ENCODE measurements at regions not wholly inside any gene's neighbourhood (a gene's known extent, or its start where the extent isn't known, plus 50 kb on each side); places are given as distances from the start of the nearest gene placed in this dataset.
"Not testable (repeated sequence)": the region's sequence is repeated elsewhere in the genome, so short reads cannot be mapped to it uniquely, and the experiment has no call there.

- H3K27me3 ChIP-seq (ENCODE audit: control insufficient read depth in 3 of 3, insufficient read depth in 3 of 3, low read length in 3 of 3), result no peaks in the 10 kb centered on the region
- no peaks in the 10 kb centered on the region for H3K36me3 ChIP-seq (ENCODE audit: control insufficient read depth in 3 of 3, insufficient read depth in 3 of 3, low read length in 3 of 3)
- H3K9ac ChIP-seq (ENCODE audit: low read depth in 1 of 3, low read length in 3 of 3), result no peak overlapping the region
- H3K4me3 ChIP-seq (ENCODE audit: low read length in 3 of 3), result no peak overlapping the region
- H3K4me1 ChIP-seq (ENCODE audit: control insufficient read depth in 3 of 3, insufficient read depth in 3 of 3, low read length in 3 of 3), result no peaks in the 10 kb centered on the region
- H3K27ac ChIP-seq (ENCODE audit: low read depth, low read length), result no peak overlapping the region
- peaks cover 0 to 2% (median 0%) of the 10 kb centered on the region in 3 donors for H3K9me3 ChIP-seq (ENCODE audit: control insufficient read depth in 3 of 3, low read length in 3 of 3)
Observed at GRCh38 chr3:103510760-103511159, 1075.9 kb downstream of the ZPLD1 start.

GRCh38 chr3:103511891-103512290 is 1077.1 kb downstream of the ZPLD1 start:
- Histone ChIP-seq H3K27me3 (ENCODE audit: control insufficient read depth in 3 of 3, insufficient read depth in 3 of 3, low read length in 3 of 3) (no peaks in the 10 kb centered on the region), H3K4me3 (ENCODE audit: low read length in 3 of 3) (no peak overlapping the region), H3K36me3 (ENCODE audit: control insufficient read depth in 3 of 3, insufficient read depth in 3 of 3, low read length in 3 of 3) (no peaks in the 10 kb centered on the region), H3K4me1 (ENCODE audit: control insufficient read depth in 3 of 3, insufficient read depth in 3 of 3, low read length in 3 of 3) (no peaks in the 10 kb centered on the region), H3K27ac (ENCODE audit: low read depth, low read length) (no peak overlapping the region), H3K9me3 (ENCODE audit: control insufficient read depth in 3 of 3, low read length in 3 of 3) (peaks cover 0 to 2% (median 0%) of the 10 kb centered on the region in 3 donors), H3K9ac (ENCODE audit: low read depth in 1 of 3, low read length in 3 of 3) (no peak overlapping the region)

GRCh38 chr3:103512595-103512994 is 1077.8 kb downstream of the ZPLD1 start:
- Histone ChIP-seq H3K27me3 (ENCODE audit: control insufficient read depth in 3 of 3, insufficient read depth in 3 of 3, low read length in 3 of 3) (no peaks in the 10 kb centered on the region), H3K4me3 (ENCODE audit: low read length in 3 of 3) (no peak overlapping the region), H3K27ac (ENCODE audit: low read depth, low read length) (no peak overlapping the region), H3K9ac (ENCODE audit: low read depth in 1 of 3, low read length in 3 of 3) (no peak overlapping the region), H3K9me3 (ENCODE audit: control insufficient read depth in 3 of 3, low read length in 3 of 3) (peaks cover 0 to 2% (median 0%) of the 10 kb centered on the region in 3 donors), H3K4me1 (ENCODE audit: control insufficient read depth in 3 of 3, insufficient read depth in 3 of 3, low read length in 3 of 3) (no peaks in the 10 kb centered on the region), H3K36me3 (ENCODE audit: control insufficient read depth in 3 of 3, insufficient read depth in 3 of 3, low read length in 3 of 3) (no peaks in the 10 kb centered on the region)

GRCh38 chr3:103513003-103513402 is 1078.2 kb downstream of the ZPLD1 start:
- H3K27me3 ChIP-seq (ENCODE audit: control insufficient read depth in 3 of 3, insufficient read depth in 3 of 3, low read length in 3 of 3), result no peaks in the 10 kb centered on the region
- H3K9ac ChIP-seq (ENCODE audit: low read depth in 1 of 3, low read length in 3 of 3), result no peak overlapping the region
- no peaks in the 10 kb centered on the region for H3K36me3 ChIP-seq (ENCODE audit: control insufficient read depth in 3 of 3, insufficient read depth in 3 of 3, low read length in 3 of 3)
- H3K9me3 ChIP-seq (ENCODE audit: control insufficient read depth in 3 of 3, low read length in 3 of 3), result peaks cover 0 to 2% (median 0%) of the 10 kb centered on the region in 3 donors
- H3K4me3 ChIP-seq (ENCODE audit: low read length in 3 of 3), result no peak overlapping the region
- no peaks in the 10 kb centered on the region for H3K4me1 ChIP-seq (ENCODE audit: control insufficient read depth in 3 of 3, insufficient read depth in 3 of 3, low read length in 3 of 3)
- H3K27ac ChIP-seq (ENCODE audit: low read depth, low read length), result no peak overlapping the region

- no peaks in the 10 kb centered on the region for H3K36me3 ChIP-seq (ENCODE audit: control insufficient read depth in 3 of 3, insufficient read depth in 3 of 3, low read length in 3 of 3)
- no peak overlapping the region for H3K4me3 ChIP-seq (ENCODE audit: low read length in 3 of 3)
- H3K9me3 ChIP-seq (ENCODE audit: control insufficient read depth in 3 of 3, low read length in 3 of 3), result peaks cover 0 to 2% (median 0%) of the 10 kb centered on the region in 3 donors
- H3K27me3 ChIP-seq (ENCODE audit: control insufficient read depth in 3 of 3, insufficient read depth in 3 of 3, low read length in 3 of 3), result no peaks in the 10 kb centered on the region
- H3K27ac ChIP-seq (ENCODE audit: low read depth, low read length), result no peak overlapping the region
- no peak overlapping the region for H3K9ac ChIP-seq (ENCODE audit: low read depth in 1 of 3, low read length in 3 of 3)
- no peaks in the 10 kb centered on the region for H3K4me1 ChIP-seq (ENCODE audit: control insufficient read depth in 3 of 3, insufficient read depth in 3 of 3, low read length in 3 of 3)
Observed at GRCh38 chr3:103515116-103515515, 1080.3 kb downstream of the ZPLD1 start.

- Histone ChIP-seq H3K27ac (ENCODE audit: low read depth, low read length) (no peak overlapping the region), H3K36me3 (ENCODE audit: control insufficient read depth in 3 of 3, insufficient read depth in 3 of 3, low read length in 3 of 3) (no peaks in the 10 kb centered on the region), H3K9me3 (ENCODE audit: control insufficient read depth in 3 of 3, low read length in 3 of 3) (peaks cover 0 to 6% (median 5%) of the 10 kb centered on the region in 3 donors), H3K9ac (ENCODE audit: low read depth in 1 of 3, low read length in 3 of 3) (no peak overlapping the region), H3K27me3 (ENCODE audit: control insufficient read depth in 3 of 3, insufficient read depth in 3 of 3, low read length in 3 of 3) (no peaks in the 10 kb centered on the region), H3K4me1 (ENCODE audit: control insufficient read depth in 3 of 3, insufficient read depth in 3 of 3, low read length in 3 of 3) (no peaks in the 10 kb centered on the region), H3K4me3 (ENCODE audit: low read length in 3 of 3) (no peak overlapping the region)
Observed at GRCh38 chr3:103516950-103517349, 1082.1 kb downstream of the ZPLD1 start.

- H3K36me3 ChIP-seq (ENCODE audit: control insufficient read depth in 3 of 3, insufficient read depth in 3 of 3, low read length in 3 of 3); H3K27me3 ChIP-seq (ENCODE audit: control insufficient read depth in 3 of 3, insufficient read depth in 3 of 3, low read length in 3 of 3); H3K4me3 ChIP-seq (ENCODE audit: low read length in 3 of 3); H3K4me1 ChIP-seq (ENCODE audit: control insufficient read depth in 3 of 3, insufficient read depth in 3 of 3, low read length in 3 of 3); H3K9ac ChIP-seq (ENCODE audit: low read depth in 1 of 3, low read length in 3 of 3); H3K9me3 ChIP-seq (ENCODE audit: control insufficient read depth in 3 of 3, low read length in 3 of 3); H3K27ac ChIP-seq (ENCODE audit: low read depth, low read length): not testable (repeated sequence)
Observed at GRCh38 chr3:103531327-103531726, 1096.5 kb downstream of the ZPLD1 start.

- Histone ChIP-seq H3K4me3 (ENCODE audit: low read length in 3 of 3) (no peak overlapping the region), H3K36me3 (ENCODE audit: control insufficient read depth in 3 of 3, insufficient read depth in 3 of 3, low read length in 3 of 3) (no peaks in the 10 kb centered on the region), H3K4me1 (ENCODE audit: control insufficient read depth in 3 of 3, insufficient read depth in 3 of 3, low read length in 3 of 3) (no peaks in the 10 kb centered on the region), H3K9me3 (ENCODE audit: control insufficient read depth in 3 of 3, low read length in 3 of 3) (no peaks in the 10 kb centered on the region), H3K27ac (ENCODE audit: low read depth, low read length) (no peak overlapping the region), H3K9ac (ENCODE audit: low read depth in 1 of 3, low read length in 3 of 3) (no peak overlapping the region), H3K27me3 (ENCODE audit: control insufficient read depth in 3 of 3, insufficient read depth in 3 of 3, low read length in 3 of 3) (no peaks in the 10 kb centered on the region)
Observed at GRCh38 chr3:103532986-103533385, 1098.2 kb downstream of the ZPLD1 start.

- no peak overlapping the region for H3K9ac ChIP-seq (ENCODE audit: low read depth in 1 of 3, low read length in 3 of 3)
- no peaks in the 10 kb centered on the region for H3K27me3 ChIP-seq (ENCODE audit: control insufficient read depth in 3 of 3, insufficient read depth in 3 of 3, low read length in 3 of 3)
- H3K4me3 ChIP-seq (ENCODE audit: low read length in 3 of 3), result no peak overlapping the region
Observed at GRCh38 chr3:103554451-103554850, 1119.6 kb downstream of the ZPLD1 start.

GRCh38 chr3:103564116-103564515 is 1129.3 kb downstream of the ZPLD1 start:
- not testable (repeated sequence) for H3K27me3 ChIP-seq (ENCODE audit: control insufficient read depth in 3 of 3, insufficient read depth in 3 of 3, low read length in 3 of 3); H3K4me3 ChIP-seq (ENCODE audit: low read length in 3 of 3); H3K4me1 ChIP-seq (ENCODE audit: control insufficient read depth in 3 of 3, insufficient read depth in 3 of 3, low read length in 3 of 3); H3K36me3 ChIP-seq (ENCODE audit: control insufficient read depth in 3 of 3, insufficient read depth in 3 of 3, low read length in 3 of 3); H3K27ac ChIP-seq (ENCODE audit: low read depth, low read length); H3K9me3 ChIP-seq (ENCODE audit: control insufficient read depth in 3 of 3, low read length in 3 of 3); H3K9ac ChIP-seq (ENCODE audit: low read depth in 1 of 3, low read length in 3 of 3)

More at GRCh38 chr3:103554451-103554850, 1119.6 kb downstream of the ZPLD1 start:
- no peaks in the 10 kb centered on the region for H3K9me3 ChIP-seq (ENCODE audit: control insufficient read depth in 3 of 3, low read length in 3 of 3)
- no peak overlapping the region for H3K27ac ChIP-seq (ENCODE audit: low read depth, low read length)
- no peaks in the 10 kb centered on the region for H3K4me1 ChIP-seq (ENCODE audit: control insufficient read depth in 3 of 3, insufficient read depth in 3 of 3, low read length in 3 of 3)
- H3K36me3 ChIP-seq (ENCODE audit: control insufficient read depth in 3 of 3, insufficient read depth in 3 of 3, low read length in 3 of 3), result no peaks in the 10 kb centered on the region

- H3K36me3 ChIP-seq (ENCODE audit: control insufficient read depth in 3 of 3, insufficient read depth in 3 of 3, low read length in 3 of 3), result no peaks in the 10 kb centered on the region
- no peaks in the 10 kb centered on the region for H3K4me1 ChIP-seq (ENCODE audit: control insufficient read depth in 3 of 3, insufficient read depth in 3 of 3, low read length in 3 of 3)
- H3K4me3 ChIP-seq (ENCODE audit: low read length in 3 of 3), result no peak overlapping the region
- no peak overlapping the region for H3K27ac ChIP-seq (ENCODE audit: low read depth, low read length)
- no peaks in the 10 kb centered on the region for H3K9me3 ChIP-seq (ENCODE audit: control insufficient read depth in 3 of 3, low read length in 3 of 3)
- H3K9ac ChIP-seq (ENCODE audit: low read depth in 1 of 3, low read length in 3 of 3), result no peak overlapping the region
- H3K27me3 ChIP-seq (ENCODE audit: control insufficient read depth in 3 of 3, insufficient read depth in 3 of 3, low read length in 3 of 3), result no peaks in the 10 kb centered on the region
Observed at GRCh38 chr3:103585809-103586208, 1151.0 kb downstream of the ZPLD1 start.

All from skeletal muscle tissue (tissue), 3 donors.